Fibroblast of skin of scalp (primary cell): ENCODE measurements at regions not wholly inside any gene's neighbourhood (a gene's known extent, or its start where the extent isn't known, plus 50 kb on each side); places are given as distances from the start of the nearest gene placed in this dataset.
"Not testable (repeated sequence)": the region's sequence is repeated elsewhere in the genome, so short reads cannot be mapped to it uniquely, and the experiment has no call there.

ENCODE experiments used
- DNase-seq: peaks from one replicate; pipeline ENCODE4 v3.0.0-alpha.2; 2013

GRCh38 chr20:58579069-58579818 lies 64.0 kb upstream of the APCDD1L start:
- DNase-seq, result no peak

- no peak for DNase-seq
Measured at GRCh38 chr20:58577871-58578598, 62.8 kb upstream of the APCDD1L start.

- no peak for DNase-seq
Measured at GRCh38 chr20:58577139-58577806, 62.1 kb upstream of the APCDD1L start.

GRCh38 chr20:58576603-58576970 lies 61.4 kb upstream of the APCDD1L start:
- DNase-seq, result no peak

GRCh38 chr20:58575776-58576602 lies 60.8 kb upstream of the APCDD1L start:
- no peak for DNase-seq

GRCh38 chr20:58574469-58574868 lies 59.3 kb upstream of the APCDD1L start:
- DNase-seq, result no peak

- DNase-seq, result no peak
Measured at GRCh38 chr20:58573986-58574385, 58.8 kb upstream of the APCDD1L start.

GRCh38 chr20:58573257-58573656 lies 58.1 kb upstream of the APCDD1L start:
- DNase-seq, result no peak

GRCh38 chr20:58572428-58572763 lies 57.2 kb upstream of the APCDD1L start:
- DNase-seq, result not testable (repeated sequence)

- DNase-seq, result peak; percentile 68
Measured at GRCh38 chr20:58571693-58572427, 56.7 kb upstream of the APCDD1L start.

- no peak for DNase-seq
Measured at GRCh38 chr20:58571356-58571692, 56.1 kb upstream of the APCDD1L start.

- no peak for DNase-seq
Measured at GRCh38 chr20:58570204-58570859, 55.1 kb upstream of the APCDD1L start.

GRCh38 chr20:58569241-58570125 lies 54.3 kb upstream of the APCDD1L start:
- DNase-seq, result no peak

- no peak for DNase-seq
Measured at GRCh38 chr20:58568483-58569240, 53.5 kb upstream of the APCDD1L start.

- no peak for DNase-seq
Measured at GRCh38 chr20:58568126-58568482, 52.9 kb upstream of the APCDD1L start.

GRCh38 chr20:58567437-58567836 lies 52.2 kb upstream of the APCDD1L start:
- no peak for DNase-seq

- DNase-seq, result no peak
Measured at GRCh38 chr20:58566981-58567380, 51.8 kb upstream of the APCDD1L start.

- DNase-seq, result no peak
Measured at GRCh38 chr20:58565461-58566175, 50.4 kb upstream of the APCDD1L start.
